G401 (cell line): ENCODE measurements at regions not wholly inside any gene's neighbourhood (a gene's known extent, or its start where the extent isn't known, plus 50 kb on each side); places are given as distances from the start of the nearest gene placed in this dataset.
"Not testable (repeated sequence)": the region's sequence is repeated elsewhere in the genome, so short reads cannot be mapped to it uniquely, and the experiment has no call there.

ENCODE experiments used
- DNase-seq: peaks from one replicate; pipeline ENCODE4 v3.0.0-alpha.2; 2015; ENCODE audit warnings: low spot score
- in situ Hi-C: cut with HindIII; loops from 2 replicates; pipeline ENCODE4 v1.10.0; 2016; ENCODE audit warnings: low sequenced_read_pairs, mixed read lengths

- DNase-seq = no peak
- in situ Hi-C loops = no loop called here
Measured at GRCh38 chr17:52442350-52442749, 283.8 kb upstream of the CA10 start.

- no peak for DNase-seq
- in situ Hi-C loops = no loop called here
Measured at GRCh38 chr17:52420555-52421078, 262.1 kb upstream of the CA10 start.

GRCh38 chr17:52419229-52419641 lies 260.7 kb upstream of the CA10 start:
- in situ Hi-C loops = no loop called here

GRCh38 chr17:52410781-52411180 lies 252.3 kb upstream of the CA10 start:
- in situ Hi-C loops = no loop called here
- DNase-seq = no peak

More at GRCh38 chr17:52419229-52419641, 260.7 kb upstream of the CA10 start:
- DNase-seq = peak; percentile 5

- in situ Hi-C loops, DNase-seq: not testable (repeated sequence)
Measured at GRCh38 chr17:52409222-52409621, 250.7 kb upstream of the CA10 start.

GRCh38 chr17:52395308-52395707 lies 236.8 kb upstream of the CA10 start:
- DNase-seq = no peak
- in situ Hi-C loops = no loop called here

- in situ Hi-C loops = no loop called here
- no peak for DNase-seq
Measured at GRCh38 chr17:52390422-52390821, 231.9 kb upstream of the CA10 start.

GRCh38 chr17:52389632-52390031 lies 231.1 kb upstream of the CA10 start:
- in situ Hi-C loops = no loop called here
- DNase-seq = no peak

GRCh38 chr17:52388941-52389340 lies 230.4 kb upstream of the CA10 start:
- no peak for DNase-seq
- in situ Hi-C loops = no loop called here

GRCh38 chr17:52384695-52385094 lies 226.2 kb upstream of the CA10 start:
- in situ Hi-C loops = no loop called here
- no peak for DNase-seq

- peak; percentile 62 for DNase-seq
- in situ Hi-C loops = no loop called here
Measured at GRCh38 chr17:52383493-52384100, 225.1 kb upstream of the CA10 start.

- in situ Hi-C loops = no loop called here
Measured at GRCh38 chr17:52378860-52379259, 220.3 kb upstream of the CA10 start.

GRCh38 chr17:52376137-52376536 lies 217.6 kb upstream of the CA10 start:
- DNase-seq = no peak
- in situ Hi-C loops = no loop called here

More at GRCh38 chr17:52378860-52379259, 220.3 kb upstream of the CA10 start:
- no peak for DNase-seq

GRCh38 chr17:52368886-52369285 lies 210.4 kb upstream of the CA10 start:
- in situ Hi-C loops = no loop called here
- no peak for DNase-seq

- in situ Hi-C loops = no loop called here
- DNase-seq = no peak
Measured at GRCh38 chr17:52357854-52358253, 199.3 kb upstream of the CA10 start.

- no peak for DNase-seq
- in situ Hi-C loops = no loop called here
Measured at GRCh38 chr17:52336796-52337195, 178.3 kb upstream of the CA10 start.

GRCh38 chr17:52306314-52306713 lies 147.8 kb upstream of the CA10 start:
- in situ Hi-C loops = no loop called here
- no peak for DNase-seq

GRCh38 chr17:52298881-52299280 lies 140.4 kb upstream of the CA10 start:
- in situ Hi-C loops = no loop called here
- no peak for DNase-seq

GRCh38 chr17:52297230-52298010 lies 138.9 kb upstream of the CA10 start:
- in situ Hi-C loops = no loop called here
- DNase-seq = peak; percentile 48

- in situ Hi-C loops = no loop called here
- DNase-seq = no peak
Measured at GRCh38 chr17:52294301-52294700, 135.8 kb upstream of the CA10 start.

- in situ Hi-C loops = no loop called here
- DNase-seq = peak; percentile 64
Measured at GRCh38 chr17:52287611-52288010, 129.1 kb upstream of the CA10 start.
